NT2/D1 (cell line): ENCODE measurements at regions not wholly inside any gene's neighbourhood (a gene's known extent, or its start where the extent isn't known, plus 50 kb on each side); places are given as distances from the start of the nearest gene placed in this dataset.

Source experiments
- YY1 ChIP-seq: IDR thresholded peaks from 2 replicates; pipeline ENCODE4 v1.6.1; 2011; ENCODE audit not compliant: insufficient read length, insufficient read depth
- ZNF274 ChIP-seq: IDR thresholded peaks from 2 replicates; pipeline ENCODE4 v1.6.1; 2011; ENCODE audit warnings: mild to moderate bottlenecking, low read depth, low read length

DNA sequence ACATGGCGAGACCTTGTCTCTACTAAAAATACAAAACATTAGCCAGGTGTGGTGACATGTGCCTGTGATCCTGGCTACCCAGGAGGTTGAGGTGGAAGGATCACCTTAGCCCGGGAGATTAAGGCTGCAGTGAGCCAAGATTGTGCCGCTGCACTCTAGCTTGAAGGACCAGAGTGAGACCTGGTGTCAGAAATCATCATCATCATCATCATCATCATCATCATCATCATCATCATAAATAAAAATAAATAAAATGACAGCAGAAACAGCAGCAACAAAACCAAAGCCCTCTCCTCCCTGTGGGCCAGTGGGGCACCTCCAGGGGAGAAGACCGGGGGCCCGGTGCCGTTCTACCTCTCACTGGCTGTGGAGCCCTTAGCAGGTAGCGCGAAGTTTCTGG lies 281.9 kb upstream of the CRY1 start:
- no peak for TF ChIP-seq YY1
- TF ChIP-seq ZNF274, result no peak
